ENCODE measurements at regions not wholly inside any gene's neighbourhood (a gene's known extent, or its start where the extent isn't known, plus 50 kb on each side); places are given as distances from the start of the nearest gene placed in this dataset.

- no peak for DNase-seq
These were observed 180.8 kb upstream of the TCERG1L start for GRCh38 chr10:131492211-131492857.

DNA sequence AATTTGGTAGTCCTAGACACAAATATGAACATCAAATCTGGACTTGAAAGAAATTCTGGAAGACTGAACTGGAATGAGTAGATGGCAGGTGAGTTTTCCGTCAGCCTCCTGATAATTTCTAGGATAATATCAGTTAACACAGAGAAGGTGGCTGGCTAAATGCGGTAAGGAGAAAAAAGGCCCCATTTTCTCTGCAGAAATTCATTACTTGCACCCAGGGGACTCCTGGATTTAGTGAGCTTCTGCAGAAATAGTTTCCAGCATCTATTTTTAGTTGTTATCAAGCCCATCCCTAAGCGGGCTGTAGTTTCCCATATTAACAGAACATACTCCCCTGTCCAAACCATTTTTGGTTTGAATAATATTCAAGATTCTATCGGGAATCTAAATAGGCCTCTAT lies 181.9 kb upstream of the TCERG1L start:
- no peak for DNase-seq

GRCh38 chr10:131494451-131494850 lies 182.9 kb upstream of the TCERG1L start:
- DNase-seq = no peak

DNA sequence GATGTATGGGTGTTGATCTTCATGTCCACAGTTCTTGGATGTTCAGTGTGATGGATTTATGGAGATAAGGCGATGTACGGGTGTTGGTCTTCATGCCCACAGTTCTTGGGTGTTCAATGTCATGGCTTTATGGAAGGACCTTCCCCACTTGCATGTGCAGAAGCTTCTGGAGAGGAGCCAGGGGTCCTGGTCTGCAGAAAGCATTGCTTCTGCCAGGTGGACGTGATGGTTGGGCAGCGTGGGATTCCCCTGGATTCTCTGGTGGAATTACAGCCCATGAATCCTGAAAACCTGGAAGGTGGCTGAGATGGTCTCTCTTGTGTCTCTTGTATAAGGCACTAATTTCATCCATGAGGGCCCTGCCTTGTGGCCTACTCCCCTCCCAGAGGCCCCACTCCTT lies 183.7 kb upstream of the TCERG1L start:
- no peak for DNase-seq

- no peak for DNase-seq
These were observed 184.4 kb upstream of the TCERG1L start for GRCh38 chr10:131495892-131496291.

- no peak for DNase-seq
These were observed 185.0 kb upstream of the TCERG1L start for GRCh38 chr10:131496351-131497052.

GRCh38 chr10:131499566-131499965 lies 188.0 kb upstream of the TCERG1L start:
- DNase-seq = no peak

GRCh38 chr10:131500181-131500580 lies 188.7 kb upstream of the TCERG1L start:
- no peak for DNase-seq

- no peak for DNase-seq
These were observed 189.4 kb upstream of the TCERG1L start for GRCh38 chr10:131500892-131501291.

DNA sequence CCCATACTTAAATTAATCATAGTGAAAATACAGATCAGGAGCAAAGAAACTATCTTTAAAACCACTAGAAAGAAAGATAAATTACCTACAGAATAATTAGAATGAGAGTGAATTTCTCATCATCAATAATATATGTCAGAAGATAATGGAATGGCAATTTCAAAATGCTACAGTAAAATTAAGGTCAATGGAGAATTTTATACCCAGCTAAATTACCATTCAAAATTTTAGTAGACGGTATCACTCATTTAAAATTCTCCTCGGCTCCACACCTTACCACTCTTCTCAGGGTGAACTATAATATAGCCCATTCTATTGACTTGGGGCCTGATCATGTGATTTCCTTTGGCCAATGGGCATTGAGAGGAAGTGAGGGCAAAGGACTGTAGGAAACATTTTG lies 192.5 kb upstream of the TCERG1L start:
- no peak for DNase-seq

DNA sequence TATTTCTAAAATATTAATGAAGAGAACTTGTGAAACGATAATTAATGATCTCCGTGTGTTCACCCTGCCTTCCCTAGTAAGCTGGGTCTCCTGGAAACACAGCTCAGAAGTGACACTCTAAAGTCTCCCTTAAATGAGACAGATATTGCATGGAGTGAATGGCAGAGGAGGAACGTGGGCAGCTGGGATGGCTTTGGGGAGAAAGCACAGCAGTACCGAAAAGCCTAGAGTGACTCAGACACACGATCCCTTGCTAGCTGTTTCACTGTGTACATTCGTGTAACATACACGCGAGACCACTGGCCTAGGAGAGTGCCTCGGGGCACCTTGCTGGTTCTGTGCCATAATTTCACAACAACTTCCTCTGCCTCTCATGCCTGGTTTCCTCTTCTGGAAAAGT lies 199.9 kb upstream of the TCERG1L start:
- DNase-seq = no peak

GRCh38 chr10:131512852-131513251 lies 201.3 kb upstream of the TCERG1L start:
- no peak for DNase-seq

DNA sequence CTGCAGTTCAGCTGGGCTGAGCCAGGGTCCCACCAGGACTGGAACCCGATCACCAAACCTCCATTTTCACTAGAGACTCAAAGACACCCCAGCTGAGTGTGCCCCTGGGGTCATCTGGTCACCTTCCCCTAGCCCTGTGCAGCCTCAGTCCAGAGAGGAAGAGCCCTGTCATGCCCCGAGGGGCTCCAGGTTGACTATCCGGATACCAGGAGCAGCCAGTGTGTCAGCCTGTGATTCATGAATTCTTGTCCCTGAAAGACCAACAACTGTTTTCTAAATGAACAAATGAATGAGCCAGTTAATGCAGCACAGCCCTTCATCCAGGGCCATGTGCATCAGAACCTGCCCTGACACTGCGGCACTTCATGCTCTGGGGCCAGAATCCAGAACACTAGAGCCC lies 201.9 kb upstream of the TCERG1L start:
- DNase-seq = peak; percentile 74

DNA sequence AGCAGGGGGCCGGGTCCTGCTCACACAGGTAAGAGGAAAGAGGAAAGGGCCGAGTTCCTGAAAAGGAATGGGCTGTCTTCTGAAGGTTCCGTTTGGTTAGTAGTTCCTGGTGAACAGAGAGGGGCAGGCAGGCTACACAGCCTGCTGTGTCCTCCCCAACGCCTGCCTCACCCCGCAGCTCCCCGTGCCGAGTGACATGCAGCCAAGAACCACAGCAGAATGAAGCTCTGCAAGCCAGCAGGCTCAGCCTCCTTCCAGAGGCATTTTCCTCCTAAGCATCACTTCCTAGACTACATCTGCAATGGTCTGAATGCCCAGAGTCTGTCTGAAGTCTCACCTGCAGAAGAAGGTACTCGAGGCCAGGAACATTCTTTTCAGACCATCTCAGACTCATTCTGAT lies 202.4 kb upstream of the TCERG1L start:
- DNase-seq = no peak

DNA sequence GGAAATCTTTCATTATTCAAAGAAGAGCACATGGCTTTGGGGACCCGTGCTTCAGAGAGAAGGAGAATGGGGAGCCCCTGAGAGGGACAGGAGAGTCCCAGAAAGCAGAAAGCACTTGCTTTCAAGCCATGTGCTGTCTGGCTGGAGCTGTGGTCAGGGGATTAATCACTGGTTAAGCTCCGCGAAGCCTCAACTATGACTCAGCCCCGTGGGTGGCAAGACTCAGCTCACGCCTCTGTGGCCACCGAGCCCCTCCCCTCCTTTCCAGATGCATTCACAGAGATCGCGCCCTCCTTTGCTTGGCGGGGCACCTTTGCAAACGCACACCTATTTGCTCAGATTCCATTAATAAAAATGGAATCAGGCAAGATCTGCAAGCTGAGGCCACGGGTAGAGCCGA lies 202.9 kb upstream of the TCERG1L start:
- peak; percentile 85 for DNase-seq

DNA sequence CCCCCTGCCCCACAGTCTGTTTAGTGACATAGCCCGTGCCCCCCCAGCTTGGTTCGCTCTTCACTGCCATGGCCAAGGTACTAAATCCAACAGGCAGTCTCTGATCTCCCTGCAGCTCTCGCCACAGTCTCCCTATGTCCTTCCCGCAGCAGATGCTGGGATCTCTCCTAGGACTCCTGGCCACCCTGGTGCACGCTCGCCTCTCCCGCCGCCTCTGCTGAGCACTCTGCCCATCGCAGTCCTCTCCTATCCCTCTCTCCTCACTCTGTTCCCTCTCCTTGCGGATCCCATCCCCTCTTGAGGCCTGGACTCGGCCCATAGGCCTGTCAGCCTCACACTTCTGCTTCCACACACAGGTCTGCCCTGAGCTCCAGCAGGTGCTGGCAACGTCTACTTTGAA lies 204.8 kb upstream of the TCERG1L start:
- no peak for DNase-seq

DNA sequence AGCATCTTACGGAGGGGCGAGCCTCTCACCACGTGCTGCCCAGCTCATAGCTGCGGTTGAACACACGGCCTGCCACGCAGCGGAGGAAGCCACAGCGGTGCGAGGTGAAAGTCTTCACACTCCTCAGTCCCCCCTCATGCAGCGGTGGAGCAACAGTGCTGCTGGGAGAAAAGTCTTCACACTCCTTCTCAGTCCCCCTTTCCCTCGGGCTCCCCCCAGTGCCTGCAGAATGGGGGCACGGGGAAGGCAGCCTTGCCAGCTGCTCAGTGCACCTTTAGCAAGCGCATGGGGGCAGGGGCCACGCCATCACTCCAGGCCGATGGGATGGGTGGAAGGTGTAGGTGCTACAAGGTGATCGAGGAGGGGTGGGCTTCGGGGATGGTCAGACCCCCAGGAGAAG lies 206.3 kb upstream of the TCERG1L start:
- DNase-seq = no peak

- peak; percentile 34 for DNase-seq
These were observed 208.4 kb upstream of the TCERG1L start for GRCh38 chr10:131519723-131520605.

DNA sequence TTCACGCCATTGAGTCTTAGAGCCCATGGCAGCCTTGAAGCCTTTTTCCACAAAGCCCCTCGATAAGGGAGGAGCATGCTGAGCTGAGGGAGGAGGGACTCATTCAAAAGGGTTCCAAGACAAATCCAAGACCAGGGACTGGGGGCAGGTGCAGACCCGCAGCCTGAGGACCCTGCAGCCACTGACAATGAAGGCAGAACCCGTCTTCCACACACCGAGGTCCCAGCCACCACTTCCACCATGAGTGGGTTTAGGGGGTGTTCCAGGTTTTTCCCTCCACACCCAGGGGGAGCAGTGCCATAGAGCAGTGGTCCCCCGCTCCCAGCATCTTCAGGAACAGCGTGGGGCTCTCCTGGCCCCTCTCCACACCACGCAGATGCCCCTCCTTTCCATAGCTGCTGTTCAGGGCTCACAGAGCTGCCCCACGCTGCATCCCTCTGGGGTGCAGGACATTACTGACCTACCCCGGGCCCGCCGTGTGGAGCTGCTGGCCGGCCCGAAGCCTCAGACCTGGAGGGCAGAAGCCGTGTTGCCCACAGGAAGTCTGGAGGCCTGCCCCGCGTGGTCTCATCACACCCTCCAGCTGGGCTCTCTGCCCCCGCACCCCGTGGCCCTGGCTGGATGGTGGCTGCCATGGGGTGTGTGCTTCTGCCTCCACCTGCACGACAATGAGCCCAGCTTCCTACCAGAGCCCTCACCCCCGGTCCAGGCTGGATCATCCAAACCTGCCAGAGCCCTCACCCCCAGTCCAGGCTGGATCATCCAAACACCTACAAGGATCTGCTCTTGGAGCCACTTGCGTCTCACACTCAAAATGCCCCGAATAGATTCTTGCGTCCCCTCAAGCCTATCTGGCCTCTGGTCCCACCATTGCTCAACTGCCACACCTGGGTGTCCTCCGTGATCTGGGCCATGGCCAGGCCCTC lies 220.0 kb upstream of the TCERG1L start:
- DNase-seq = peak; percentile 39

DNA sequence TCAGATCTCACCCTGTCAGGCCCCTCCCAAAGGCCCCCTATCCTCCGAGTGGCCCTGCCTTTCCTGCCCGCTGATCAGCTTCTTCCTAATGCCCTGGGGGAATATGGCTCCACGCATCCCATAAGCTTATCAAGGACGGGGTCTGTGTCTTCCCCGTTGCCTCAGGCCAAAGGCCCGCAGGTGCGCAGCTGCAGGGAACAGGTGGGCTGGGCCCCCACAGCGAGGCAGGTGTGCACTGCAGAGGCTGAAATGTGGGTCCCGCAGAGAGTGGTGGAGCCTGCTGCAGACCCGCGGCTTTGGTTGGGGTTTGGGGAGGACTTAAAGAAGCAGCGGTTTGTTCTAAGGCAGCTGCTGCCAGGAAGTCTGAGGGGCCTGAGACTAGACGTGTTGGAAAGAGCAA lies 220.8 kb upstream of the TCERG1L start:
- no peak for DNase-seq

DNA sequence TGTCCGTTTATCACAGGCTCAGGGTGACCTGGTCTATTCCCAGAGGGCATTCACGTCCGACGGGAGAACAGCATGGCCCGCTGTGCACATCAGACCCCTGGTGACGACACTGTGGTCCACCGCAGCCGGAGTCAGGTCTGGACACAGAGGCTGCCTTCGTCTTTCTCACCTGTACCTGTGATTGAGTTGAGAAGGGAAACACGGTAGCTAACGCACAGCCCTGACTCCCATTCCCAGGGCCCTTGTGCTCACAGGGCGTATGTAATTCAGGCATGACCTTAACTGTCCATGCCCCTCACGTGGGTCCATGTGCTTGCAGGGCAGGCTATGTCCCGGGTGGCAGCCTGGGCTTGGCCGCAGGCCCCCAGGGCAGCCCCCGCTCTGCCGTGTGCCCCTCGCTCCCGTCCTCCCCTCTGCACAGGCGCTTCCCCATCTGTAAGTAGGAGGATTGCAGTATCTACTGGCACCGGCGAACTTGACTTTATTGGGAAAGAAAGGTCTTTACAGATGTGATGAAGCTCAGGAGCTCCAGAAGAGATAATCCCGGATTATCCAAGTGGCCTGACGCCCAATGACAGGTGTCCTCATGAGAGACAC lies 221.3 kb upstream of the TCERG1L start:
- no peak for DNase-seq

- DNase-seq = peak; percentile 32
These were observed 222.5 kb upstream of the TCERG1L start for GRCh38 chr10:131533846-131534526.
